GM23338 (cell line): ENCODE measurements at regions not wholly inside any gene's neighbourhood (a gene's known extent, or its start where the extent isn't known, plus 50 kb on each side); places are given as distances from the start of the nearest gene placed in this dataset.

Experiments used
- ATAC-seq: fragments of 200-7000 bp; cut with Tn5 transposase; 3 replicates; pipeline ENCODE4 v1.9.1; 2020
- DNase-seq: peaks from one replicate; pipeline ENCODE4 v3.0.0-alpha.2; 2015; ENCODE audit warnings: low spot score
- H2AFZ ChIP-seq: fragments of 200-600 bp; sonication (generic); 2 replicates; pipeline ENCODE4 v1.8.0; 2016; ENCODE audit warnings: antibody characterized with exemption, mild to moderate bottlenecking, moderate library complexity
- H3F3A ChIP-seq: fragments of 200-600 bp; sonication (generic); replicated peaks from 2 replicates; pipeline ENCODE4 v1.8.0; 2017; ENCODE audit warnings: antibody characterized with exemption, mixed run types, low read depth
- H3K27ac ChIP-seq: fragments of 200-600 bp; sonication (generic); 2 replicates; pipeline ENCODE4 v1.6.1; 2016; ENCODE audit warnings: low read depth
- H3K27me3 ChIP-seq: fragments of 200-600 bp; sonication (generic); 2 replicates; pipeline ENCODE4 v1.8.0; 2016; ENCODE audit warnings: mild to moderate bottlenecking, mixed run types, moderate library complexity; ENCODE audit not compliant: insufficient read depth
- H3K36me3 ChIP-seq: fragments of 200-600 bp; sonication (generic); 2 replicates; pipeline ENCODE4 v1.8.0; 2016; ENCODE audit warnings: mild to moderate bottlenecking; ENCODE audit not compliant: insufficient read depth
- H3K4me1 ChIP-seq: fragments of 200-600 bp; sonication (generic); 2 replicates; pipeline ENCODE4 v1.8.0; 2016; ENCODE audit warnings: mild to moderate bottlenecking, moderate library complexity; ENCODE audit not compliant: insufficient read depth
- H3K4me2 ChIP-seq: fragments of 200-600 bp; sonication (generic); 2 replicates; pipeline ENCODE4 v1.7.1; 2017; ENCODE audit warnings: mixed run types
- H3K4me3 ChIP-seq: fragments of 200-600 bp; sonication (generic); 2 replicates; pipeline ENCODE4 v1.6.1; 2016; ENCODE audit warnings: mixed run types
- H3K79me2 ChIP-seq: fragments of 200-600 bp; sonication (generic); replicated peaks from 2 replicates; pipeline ENCODE4 v1.8.0; 2017; ENCODE audit warnings: mild to moderate bottlenecking; ENCODE audit not compliant: insufficient read depth
- H3K9me2 ChIP-seq: fragments of 200-600 bp; sonication (generic); 2 replicates; pipeline ENCODE4 v1.8.0; 2017; ENCODE audit not compliant: insufficient read depth
- H4K20me1 ChIP-seq: fragments of 200-600 bp; sonication (generic); replicated peaks from 2 replicates; pipeline ENCODE4 v1.8.0; 2017; ENCODE audit warnings: mild to moderate bottlenecking; ENCODE audit not compliant: insufficient read depth
- H3K27ac Mint-ChIP-seq: 2 replicates; pipeline ENCODE4 v1.8.0; 2020; ENCODE audit warnings: inconsistent platforms, mild to moderate bottlenecking, moderate library complexity, mixed read lengths
- H3K27me3 Mint-ChIP-seq: 3 replicates; pipeline ENCODE4 v1.8.0; 2022; ENCODE audit warnings: low read depth, mild to moderate bottlenecking, moderate library complexity, mixed read lengths, inconsistent platforms; ENCODE audit not compliant: insufficient read depth, poor library complexity
- H3K36me3 Mint-ChIP-seq: 3 replicates; pipeline ENCODE4 v1.8.0; 2021; ENCODE audit warnings: low read depth, mild to moderate bottlenecking, inconsistent platforms, moderate library complexity, mixed read lengths
- H3K4me1 Mint-ChIP-seq: 3 replicates; pipeline ENCODE4 v1.8.0; 2020; ENCODE audit warnings: mild to moderate bottlenecking, inconsistent platforms, mixed read lengths
- H3K4me3 Mint-ChIP-seq: 3 replicates; pipeline ENCODE4 v1.8.0; 2021; ENCODE audit warnings: moderate library complexity, mild to moderate bottlenecking, inconsistent platforms, mixed read lengths
- H3K9me3 Mint-ChIP-seq: 3 replicates; pipeline ENCODE4 v1.8.0; 2020; ENCODE audit warnings: moderate library complexity, mild to moderate bottlenecking, inconsistent platforms, mixed read lengths
- CREB1 ChIP-seq: fragments of 250-450 bp; sonication (Bioruptor Pico); IDR thresholded peaks from 2 replicates; pipeline ENCODE4 v1.5.0; 2020; ENCODE audit warnings: low read depth, mild to moderate bottlenecking, moderate library complexity
- CTCF ChIP-seq, 2 experiments: fragments of 200-600 bp in 1 of 2; sonication (generic) in 1 of 2; conservative IDR thresholded peaks; 2 replicates each; pipeline versions ENCODE4 v1.5.1 to v1.6.1; 2016 to 2017; ENCODE audit warnings: antibody characterized with exemption in 2 of 2, low read depth in 2 of 2, mild to moderate bottlenecking in 2 of 2, moderate library complexity in 1 of 2
- NANOG ChIP-seq: IDR thresholded peaks from 2 replicates; pipeline ENCODE4 v1.6.1; 2016; ENCODE audit warnings: antibody characterized with exemption, borderline replicate concordance
- STAT1 ChIP-seq: IDR thresholded peaks from one replicate; pipeline ENCODE4 v1.6.1; 2016; ENCODE audit warnings: antibody characterized with exemption; ENCODE audit not compliant: unreplicated experiment
- ZNF114 ChIP-seq: fragments of 250-450 bp; sonication (Bioruptor Pico); IDR thresholded peaks from 2 replicates; pipeline ENCODE4 v1.5.0; 2020; ENCODE audit warnings: mild to moderate bottlenecking, moderate library complexity
- ZNF462 ChIP-seq: fragments of 250-450 bp; sonication (Bioruptor Pico); IDR thresholded peaks from 2 replicates; pipeline ENCODE4 v1.5.0; 2020; ENCODE audit warnings: mild to moderate bottlenecking, moderate library complexity

GRCh38 chr5:82594097-82594496 is 315.9 kb upstream of the RPS23 start:
- Mint-ChIP-seq H3K36me3 (peaks cover 25% of the 10 kb centered on the region), H3K27me3 (peaks cover 3% of the 10 kb centered on the region), H3K4me1 (peaks cover 36% of the 10 kb centered on the region), H3K9me3 (peaks cover 26% of the 10 kb centered on the region), H3K27ac (no peak overlapping the region; the same call in 1 of the 2 replicates), H3K4me3 (no peak overlapping the region)
- Histone ChIP-seq H3K4me3 (no peak overlapping the region), H3K36me3 (peaks cover 5% of the 10 kb centered on the region), H3F3A (no peaks in the 10 kb centered on the region), H3K27ac (no peak overlapping the region), H3K79me2 (no peaks in the 10 kb centered on the region), H3K4me1 (peaks cover 20% of the 10 kb centered on the region), H2AFZ (no peak overlapping the region), H3K9me2 (peaks cover 4% of the 10 kb centered on the region), H3K4me2 (no peak overlapping the region), H3K27me3 (no peaks in the 10 kb centered on the region), H4K20me1 (no peaks in the 10 kb centered on the region)
- DNase-seq = no peak
- no peak for ATAC-seq
- TF ChIP-seq CTCF (conservative IDR thresholded peaks at IDR 0.05; ENCODE audit: low read depth in 2 of 2) (no peak), CREB1 (no peak), ZNF462 (no peak), ZNF114 (CRISPR knock-in tag) (no peak), NANOG (no peak), STAT1 (no peak)
